HG03575 (cell line): ENCODE measurements at regions not wholly inside any gene's neighbourhood (a gene's known extent, or its start where the extent isn't known, plus 50 kb on each side); places are given as distances from the start of the nearest gene placed in this dataset.

Experiments used
- ATAC-seq: cut with Tn5 transposase; IDR thresholded peaks from one replicate; pipeline ENCODE4 v1.9.1; 2021; ENCODE audit not compliant: unreplicated experiment, insufficient number of reproducible peaks, low FRiP score; ENCODE audit errors: extremely low read depth

GRCh38 chr14:56953884-56954283 is 143.6 kb upstream of the OTX2 start:
- no peak for ATAC-seq

GRCh38 chr14:56952766-56953473 is 142.6 kb upstream of the OTX2 start:
- no peak for ATAC-seq

- no peak for ATAC-seq
Measured at GRCh38 chr14:56949828-56950227, 139.5 kb upstream of the OTX2 start.

- ATAC-seq: no peak
Measured at GRCh38 chr14:56945291-56945690, 135.0 kb upstream of the OTX2 start.

- no peak for ATAC-seq
Measured at GRCh38 chr14:56944397-56944796, 134.1 kb upstream of the OTX2 start.

- no peak for ATAC-seq
Measured at GRCh38 chr14:56933446-56933845, 123.2 kb upstream of the OTX2 start.

GRCh38 chr14:56918849-56919574 is 108.7 kb upstream of the OTX2 start:
- ATAC-seq: no peak

GRCh38 chr14:56905282-56905681 is 95.0 kb upstream of the OTX2 start:
- ATAC-seq: no peak

- no peak for ATAC-seq
Measured at GRCh38 chr14:56903304-56903969, 93.2 kb upstream of the OTX2 start.

- ATAC-seq: no peak
Measured at GRCh38 chr14:56902385-56902784, 92.1 kb upstream of the OTX2 start.

GRCh38 chr14:56900726-56901125 is 90.4 kb upstream of the OTX2 start:
- no peak for ATAC-seq

GRCh38 chr14:56899829-56900228 is 89.5 kb upstream of the OTX2 start:
- ATAC-seq: no peak

- no peak for ATAC-seq
Measured at GRCh38 chr14:56896922-56897321, 86.6 kb upstream of the OTX2 start.

- ATAC-seq: no peak
Measured at GRCh38 chr14:56896231-56896630, 86.0 kb upstream of the OTX2 start.

- ATAC-seq: no peak
Measured at GRCh38 chr14:56895154-56895553, 84.9 kb upstream of the OTX2 start.

- ATAC-seq: no peak
Measured at GRCh38 chr14:56894591-56894991, 84.3 kb upstream of the OTX2 start.

GRCh38 chr14:56892959-56893358 is 82.7 kb upstream of the OTX2 start:
- ATAC-seq: no peak

GRCh38 chr14:56891226-56891625 is 80.9 kb upstream of the OTX2 start:
- no peak for ATAC-seq

- no peak for ATAC-seq
Measured at GRCh38 chr14:56889705-56890104, 79.4 kb upstream of the OTX2 start.

- ATAC-seq: no peak
Measured at GRCh38 chr14:56888274-56888673, 78.0 kb upstream of the OTX2 start.
